Kidney (tissue), 13 donors: ENCODE measurements at regions not wholly inside any gene's neighbourhood (a gene's known extent, or its start where the extent isn't known, plus 50 kb on each side); places are given as distances from the start of the nearest gene placed in this dataset.

Source experiments
- DNase-seq, 5 donors: peaks; one replicate each; pipeline ENCODE4 v3.0.0-alpha.2; 2013 to 2020
- FAIRE-seq: peaks from 2 replicates; lab custom pipeline; 2012; peaks lifted over from hg19 to GRCh38; lab: Jason Lieb, UNC
- H3K27ac ChIP-seq, 2 donors: one replicate each; pipeline ENCODE4 v1.7.0; 2013; ENCODE audit warnings: low read depth in 2 of 2, low read length in 2 of 2, inconsistent platforms in 1 of 2
- H3K27me3 ChIP-seq: one replicate; pipeline ENCODE4 v1.7.1; 2013; ENCODE audit warnings: low read length, inconsistent platforms; ENCODE audit not compliant: control insufficient read depth, insufficient read depth
- H3K36me3 ChIP-seq, 3 donors: one replicate each; pipeline versions ENCODE4 v1.7.0 to v1.7.1; 2013; ENCODE audit warnings: low read length in 3 of 3, control low read depth in 1 of 3, inconsistent platforms in 1 of 3; ENCODE audit not compliant: insufficient read depth in 3 of 3, control insufficient read depth in 2 of 3
- H3K4me1 ChIP-seq, 3 donors: one replicate each; pipeline versions ENCODE4 v1.7.0 to v1.7.1; 2013; ENCODE audit warnings: low read length in 3 of 3, inconsistent platforms in 1 of 3, low read depth in 1 of 3; ENCODE audit not compliant: control insufficient read depth in 2 of 3, insufficient read depth in 2 of 3
- H3K4me3 ChIP-seq, 3 donors: one replicate each; pipeline versions ENCODE4 v1.7.0 to v1.8.1; 2013; ENCODE audit warnings: low read length in 3 of 3, control low read depth in 1 of 3, inconsistent platforms in 1 of 3
- H3K9ac ChIP-seq, 3 donors: one replicate each; pipeline versions ENCODE4 v1.7.0 to v1.7.1; 2013; ENCODE audit warnings: low read length in 3 of 3, control low read depth in 1 of 3, inconsistent platforms in 1 of 3
- H3K9me3 ChIP-seq, 3 donors: one replicate each; pipeline versions ENCODE4 v1.7.0 to v1.7.1; 2013; ENCODE audit warnings: low read length in 3 of 3, control low read depth in 1 of 3, inconsistent platforms in 1 of 3; ENCODE audit not compliant: control insufficient read depth in 2 of 3, insufficient read depth in 1 of 3
- intact Hi-C: fragments of 100-400 bp; cut with DNase I; formaldehyde crosslinking; loops from one replicate; pipeline ENCODE4 v1.11.1; 2022
- TF ChIP-seq, protein P1 (sequence below): IDR thresholded peaks from 3 replicates; pipeline ENCODE4 v1.5.1; 2012; ENCODE audit warnings: mild to moderate bottlenecking, moderate library complexity, borderline replicate concordance; ENCODE audit not compliant: insufficient read depth; ENCODE audit errors: extremely low read depth
- donor health status: control.
- donor health status: control.
- donor health status: control.
- donor health status: control.
- donor health status: control.
- donor health status: DM: yes; HTN: yes; CAD: no.
- donor health status: Normal renal cell carcinoma (clear cell type).

DNA sequence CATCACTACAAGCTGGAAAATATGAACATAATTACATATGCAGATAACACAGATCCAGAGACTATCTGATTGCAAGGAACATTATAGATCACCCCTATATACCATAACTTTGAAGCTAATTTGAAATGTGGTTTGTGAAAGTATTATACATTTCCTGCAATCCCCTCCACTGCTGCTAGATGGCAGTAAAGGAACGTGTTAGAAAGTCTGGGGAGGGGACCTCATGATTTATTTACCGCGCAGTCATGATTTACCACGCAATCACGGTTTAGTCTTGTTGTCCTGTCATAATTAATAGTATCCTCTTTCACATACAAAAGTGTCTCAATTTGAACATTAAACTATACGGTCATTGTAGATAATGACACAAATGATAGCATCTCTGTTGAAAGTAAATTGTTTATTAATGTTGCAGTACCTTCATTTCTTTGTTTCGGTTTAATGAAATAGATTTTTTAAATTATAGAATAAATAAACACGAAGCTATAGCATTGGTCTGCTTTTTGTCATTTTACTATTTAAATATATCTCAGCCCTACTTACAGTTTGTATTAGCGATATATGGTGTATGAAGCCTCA is 145.3 kb upstream of the PRSS1 start:
- H3K27ac ChIP-seq = no peak overlapping the region
- H3K4me3 ChIP-seq = peak overlapping the region in 1 of 3 donors; percentile 37
- DNase-seq (peak in 3 of 5 donors; percentile 49 to 77 (median 75)), FAIRE-seq (no peak)
- TF ChIP-seq, protein P1, sequence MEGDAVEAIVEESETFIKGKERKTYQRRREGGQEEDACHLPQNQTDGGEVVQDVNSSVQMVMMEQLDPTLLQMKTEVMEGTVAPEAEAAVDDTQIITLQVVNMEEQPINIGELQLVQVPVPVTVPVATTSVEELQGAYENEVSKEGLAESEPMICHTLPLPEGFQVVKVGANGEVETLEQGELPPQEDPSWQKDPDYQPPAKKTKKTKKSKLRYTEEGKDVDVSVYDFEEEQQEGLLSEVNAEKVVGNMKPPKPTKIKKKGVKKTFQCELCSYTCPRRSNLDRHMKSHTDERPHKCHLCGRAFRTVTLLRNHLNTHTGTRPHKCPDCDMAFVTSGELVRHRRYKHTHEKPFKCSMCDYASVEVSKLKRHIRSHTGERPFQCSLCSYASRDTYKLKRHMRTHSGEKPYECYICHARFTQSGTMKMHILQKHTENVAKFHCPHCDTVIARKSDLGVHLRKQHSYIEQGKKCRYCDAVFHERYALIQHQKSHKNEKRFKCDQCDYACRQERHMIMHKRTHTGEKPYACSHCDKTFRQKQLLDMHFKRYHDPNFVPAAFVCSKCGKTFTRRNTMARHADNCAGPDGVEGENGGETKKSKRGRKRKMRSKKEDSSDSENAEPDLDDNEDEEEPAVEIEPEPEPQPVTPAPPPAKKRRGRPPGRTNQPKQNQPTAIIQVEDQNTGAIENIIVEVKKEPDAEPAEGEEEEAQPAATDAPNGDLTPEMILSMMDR = peak; percentile 65
- no peaks in the 10 kb centered on the region for H3K27me3 ChIP-seq
- intact Hi-C loops = no loop called here
- no peaks in the 10 kb centered on the region for H3K4me1 ChIP-seq
- H3K36me3 ChIP-seq = no peaks in the 10 kb centered on the region
- no peak overlapping the region for H3K9ac ChIP-seq
- no peaks in the 10 kb centered on the region for H3K9me3 ChIP-seq

DNA sequence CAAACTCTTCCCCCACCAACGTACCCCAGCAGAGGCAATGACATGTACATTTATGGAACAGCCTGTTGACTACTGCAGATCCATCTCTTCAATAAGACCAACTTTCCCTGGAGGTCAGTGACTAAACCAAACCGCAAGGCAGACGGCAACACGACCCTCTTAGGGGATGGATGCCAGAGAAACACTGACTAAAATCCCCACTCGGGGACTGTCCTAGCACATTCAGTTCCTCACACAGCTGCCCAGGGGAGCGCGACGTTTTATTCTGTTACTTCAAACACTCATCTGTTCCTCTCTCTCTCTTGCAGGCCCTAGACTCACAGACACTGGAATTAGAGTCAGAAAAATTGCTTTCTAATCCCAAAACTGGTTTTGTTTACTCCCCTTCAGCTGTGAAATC is 146.5 kb upstream of the PRSS1 start:
- Histone ChIP-seq H3K9ac (no peak overlapping the region), H3K27me3 (no peaks in the 10 kb centered on the region), H3K4me3 (no peak overlapping the region), H3K36me3 (no peaks in the 10 kb centered on the region), H3K9me3 (no peaks in the 10 kb centered on the region), H3K4me1 (no peaks in the 10 kb centered on the region), H3K27ac (no peak overlapping the region)
- FAIRE-seq (no peak), DNase-seq (no peak)
- intact Hi-C loops = no loop called here
- TF ChIP-seq, protein P1 = no peak

DNA sequence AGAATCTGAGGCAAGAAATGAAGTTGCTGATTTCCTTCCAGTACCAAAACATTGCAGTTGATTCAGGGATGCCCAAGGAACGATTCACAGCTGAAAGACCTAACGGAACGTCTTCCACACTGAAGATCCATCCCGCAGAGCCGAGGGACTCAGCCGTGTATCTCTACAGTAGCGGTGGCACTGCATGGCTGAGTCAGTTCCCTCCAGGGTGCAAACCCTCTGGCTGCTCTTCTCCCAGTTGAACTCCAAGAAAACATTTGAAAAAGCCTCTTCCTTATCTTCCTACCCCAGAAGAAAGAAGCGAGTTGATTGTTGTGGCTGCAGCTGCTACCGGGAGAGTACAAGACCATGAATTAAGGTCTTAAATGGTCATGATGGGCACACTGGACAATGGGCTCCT is 147.1 kb upstream of the PRSS1 start:
- H3K4me3 ChIP-seq = no peak overlapping the region
- DNase-seq = no peak
- TF ChIP-seq, protein P1 = no peak
- no peak for FAIRE-seq
- no peak overlapping the region for H3K9ac ChIP-seq
- H3K27ac ChIP-seq = no peak overlapping the region
- H3K9me3 ChIP-seq = no peaks in the 10 kb centered on the region
- no peaks in the 10 kb centered on the region for H3K27me3 ChIP-seq
- no peaks in the 10 kb centered on the region for H3K4me1 ChIP-seq
- no peaks in the 10 kb centered on the region for H3K36me3 ChIP-seq
- intact Hi-C loops = no loop called here

DNA sequence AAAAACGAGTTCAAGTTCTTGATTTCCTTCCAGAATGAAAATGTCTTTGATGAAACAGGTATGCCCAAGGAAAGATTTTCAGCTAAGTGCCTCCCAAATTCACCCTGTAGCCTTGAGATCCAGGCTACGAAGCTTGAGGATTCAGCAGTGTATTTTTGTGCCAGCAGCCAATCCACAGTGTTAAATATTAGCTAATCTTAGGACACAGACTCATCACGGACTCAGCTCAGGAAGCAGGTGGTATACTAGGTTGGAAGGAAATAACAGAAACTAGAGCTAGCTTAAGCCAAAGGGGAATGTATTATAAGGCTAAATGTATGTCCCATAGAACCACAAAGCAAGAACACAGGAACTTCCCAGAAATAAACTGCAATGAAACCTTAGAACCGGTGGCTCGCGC is 151.0 kb upstream of the PRSS1 start:
- DNase-seq = peak in 1 of 5 donors; percentile 7
- Histone ChIP-seq H3K27ac (no peak overlapping the region), H3K27me3 (no peaks in the 10 kb centered on the region), H3K9ac (no peak overlapping the region), H3K4me1 (no peaks in the 10 kb centered on the region), H3K36me3 (no peaks in the 10 kb centered on the region), H3K9me3 (no peaks in the 10 kb centered on the region), H3K4me3 (no peak overlapping the region)
- TF ChIP-seq, protein P1 = no peak
- FAIRE-seq = no peak
- intact Hi-C loops = no loop called here
